Stomach (tissue), 8 donors: ENCODE measurements at regions not wholly inside any gene's neighbourhood (a gene's known extent, or its start where the extent isn't known, plus 50 kb on each side); places are given as distances from the start of the nearest gene placed in this dataset.

ENCODE experiments used
- DNase-seq, 2 donors: peaks; one replicate each; pipeline versions ENCODE4 v3.0.0 to v3.0.0-alpha.2; 2013 to 2019
- H3K27ac ChIP-seq, 5 donors: fragments of 200-600 bp in 4 of 5; sonication (generic) in 4 of 5; one replicate each; pipeline ENCODE4 v1.5.1; 2013 to 2019; ENCODE audit warnings: mild to moderate bottlenecking in 1 of 5, moderate library complexity in 1 of 5
- H3K27me3 ChIP-seq, 3 donors: fragments of 200-600 bp; sonication (generic); one replicate each; pipeline ENCODE4 v1.5.1; 2017 to 2019; ENCODE audit warnings: mixed run types in 1 of 3
- H3K36me3 ChIP-seq, 4 donors: fragments of 200-600 bp; sonication (generic); 1 replicate in 3 of 4; 2 replicates in 1 of 4; pipeline ENCODE4 v1.5.1; 2016 to 2019
- H3K4me1 ChIP-seq, 4 donors: fragments of 200-600 bp; sonication (generic); one replicate each; pipeline ENCODE4 v1.5.1; 2016 to 2019
- H3K4me3 ChIP-seq, 4 donors: fragments of 200-600 bp; sonication (generic) in 3 of 4; one replicate each; pipeline ENCODE4 v1.5.1; 2016 to 2019; ENCODE audit warnings: mild to moderate bottlenecking in 1 of 4
- H3K9me3 ChIP-seq, 4 donors: fragments of 200-600 bp; sonication (generic); one replicate each; pipeline ENCODE4 v1.5.1; 2016 to 2019
- CTCF ChIP-seq, 7 experiments: fragments of 450-650 bp in 4 of 7; fragments of 200-600 bp in 3 of 7; sonication (generic) in 3 of 7; IDR thresholded peaks; one replicate each; pipeline ENCODE4 v1.5.1; 2016 to 2019; ENCODE audit warnings: antibody characterized with exemption in 7 of 7, control low read depth in 2 of 7, mild to moderate bottlenecking in 1 of 7
- EP300 ChIP-seq: sonication (generic); formaldehyde crosslinking; IDR thresholded peaks from one replicate; pipeline ENCODE4 v1.6.1; 2017; ENCODE audit warnings: antibody characterized with exemption
- POLR2A ChIP-seq, 4 donors: fragments of 450-650 bp; IDR thresholded peaks; one replicate each; pipeline ENCODE4 v1.6.1; 2016; ENCODE audit warnings: antibody characterized with exemption in 4 of 4, control low read depth in 2 of 4, mild to moderate bottlenecking in 1 of 4, moderate library complexity in 1 of 4
- POLR2AphosphoS5 ChIP-seq, 3 donors: sonication (generic); formaldehyde crosslinking; IDR thresholded peaks; one replicate each; pipeline ENCODE4 v1.6.1; 2016; ENCODE audit warnings: antibody characterized with exemption in 3 of 3
- WGBS, 5 donors: extraction: QIAGEN DNeasy Blood & Tissue Kit in 3 of 5; methylation state at CpG; one replicate each; pipeline versions ENCODE4 v1.1.5 to v1.1.7; 2013 to 2018; 5-methylcytosine and 5-hydroxymethylcytosine counted together
- intact Hi-C: fragments of 100-400 bp; cut with DNase I; formaldehyde crosslinking; loops from one replicate; pipeline ENCODE4 v1.15.1; 2023; ENCODE audit warnings: low total_unique reads
- donor health status: healthy with polysubstance abuse.
- donor health status: Bipolar disorder and iron deficiency.
- donor health status: healthy.

- no peaks in the 10 kb centered on the region for H3K27me3 ChIP-seq
- H3K36me3 ChIP-seq: no peaks in the 10 kb centered on the region
- no peak overlapping the region for H3K27ac ChIP-seq
- H3K4me3 ChIP-seq: no peak overlapping the region
- no peaks in the 10 kb centered on the region for H3K9me3 ChIP-seq
- DNase-seq: no peak
- WGBS, 5 donors: 79 to 86% (median 84%) methylated on average over 4 of the region's 4 CpGs
- intact Hi-C loops: no loop called here
- no peaks in the 10 kb centered on the region for H3K4me1 ChIP-seq
- TF ChIP-seq POLR2A (IDR thresholded peaks at IDR 0.05): no peak
- TF ChIP-seq POLR2AphosphoS5 (IDR thresholded peaks at IDR 0.05): no peak
- no peak for TF ChIP-seq EP300
- no peak for TF ChIP-seq CTCF (IDR thresholded peaks at IDR 0.05)
These were observed 197.5 kb downstream of the IRS1 start for GRCh38 chr2:226601881-226602662.

- WGBS, 5 donors: 86 to 93% (median 90%) methylated on average over 5 of the region's 5 CpGs
- no peak for TF ChIP-seq POLR2AphosphoS5 (IDR thresholded peaks at IDR 0.05)
- no peak for TF ChIP-seq EP300
- no peak for TF ChIP-seq POLR2A (IDR thresholded peaks at IDR 0.05)
- TF ChIP-seq CTCF (IDR thresholded peaks at IDR 0.05): no peak
- Histone ChIP-seq H3K36me3 (no peaks in the 10 kb centered on the region), H3K27me3 (no peaks in the 10 kb centered on the region), H3K27ac (no peak overlapping the region), H3K4me3 (no peak overlapping the region), H3K4me1 (no peaks in the 10 kb centered on the region), H3K9me3 (no peaks in the 10 kb centered on the region)
- no peak for DNase-seq
- intact Hi-C loops: no loop called here
These were observed 198.8 kb downstream of the IRS1 start for GRCh38 chr2:226600802-226601201.

- H3K36me3 ChIP-seq: no peaks in the 10 kb centered on the region
- intact Hi-C loops: no loop called here
- H3K27ac ChIP-seq: no peak overlapping the region
- 80 to 89% (median 88%) methylated on average over 5 of the region's 5 CpGs for WGBS, 5 donors
- no peaks in the 10 kb centered on the region for H3K27me3 ChIP-seq
- DNase-seq: no peak
- no peak overlapping the region for H3K4me3 ChIP-seq
- no peaks in the 10 kb centered on the region for H3K4me1 ChIP-seq
- no peaks in the 10 kb centered on the region for H3K9me3 ChIP-seq
- no peak for TF ChIP-seq POLR2A (IDR thresholded peaks at IDR 0.05)
- TF ChIP-seq POLR2AphosphoS5 (IDR thresholded peaks at IDR 0.05): no peak
- TF ChIP-seq CTCF (IDR thresholded peaks at IDR 0.05): no peak
- TF ChIP-seq EP300: no peak
These were observed 199.4 kb downstream of the IRS1 start for GRCh38 chr2:226600184-226600583.

GRCh38 chr2:226589043-226589442, 210.6 kb downstream of the IRS1 start:
- intact Hi-C loops: no loop called here
- Histone ChIP-seq H3K27ac (no peak overlapping the region), H3K27me3 (no peaks in the 10 kb centered on the region), H3K9me3 (peaks cover 0 to 28% (median 17%) of the 10 kb centered on the region in 4 donors), H3K4me1 (no peaks in the 10 kb centered on the region), H3K4me3 (no peak overlapping the region), H3K36me3 (no peaks in the 10 kb centered on the region)
- no peak for TF ChIP-seq POLR2AphosphoS5 (IDR thresholded peaks at IDR 0.05)
- TF ChIP-seq CTCF (IDR thresholded peaks at IDR 0.05): no peak
- no peak for TF ChIP-seq EP300
- DNase-seq: no peak
